HepG2 (cell line): ENCODE measurements at regions not wholly inside any gene's neighbourhood (a gene's known extent, or its start where the extent isn't known, plus 50 kb on each side); places are given as distances from the start of the nearest gene placed in this dataset.
"Not testable (repeated sequence)": the region's sequence is repeated elsewhere in the genome, so short reads cannot be mapped to it uniquely, and the experiment has no call there.

Experiments used
- ATAC-seq: fragments of 200-7000 bp; cut with Tn5 transposase; 3 replicates; pipeline ENCODE4 v1.9.1; 2020; ENCODE audit warnings: mild to moderate bottlenecking, moderate library complexity
- BruUV-seq: library from RNA; stranded (reverse); fragments of 400-500 nt; replicated peaks from 2 replicates; lab custom pipeline; 2021; lab: Mats Ljungman, UMichigan
- CTCF ChIA-PET: fragments of 300-600 bp; formaldehyde crosslinking; extraction: SDS; loops from one replicate; lab custom pipeline; 2021; ENCODE audit warnings: low total read pairs, inconsistent platforms, low intra/inter-chr PET ratio; lab: Yijun Ruan, JAX
- POLR2A ChIA-PET: fragments of 350-600 bp; sonication (Branson Sonifier 250); formaldehyde crosslinking; loops from one replicate; lab custom pipeline; 2020; ENCODE audit warnings: antibody characterized with exemption, inconsistent platforms; lab: Yijun Ruan, JAX
- DNase-seq: peaks from one replicate; pipeline ENCODE4 v3.0.0-alpha.2; 2015; ENCODE audit warnings: low spot score
- FAIRE-seq: peaks from 3 replicates; lab custom pipeline; 2011; peaks lifted over from hg19 to GRCh38; lab: Jason Lieb, UNC
- H2AFZ ChIP-seq: one replicate; pipeline ENCODE4 v1.6.1; 2011; ENCODE audit warnings: low read length, inconsistent platforms
- H3K27ac ChIP-seq: fragments of 300-600 bp; 3 replicates; pipeline ENCODE4 v1.8.0; 2011; ENCODE audit warnings: mixed run types, mild to moderate bottlenecking, mixed read lengths, low read length, inconsistent platforms; ENCODE audit not compliant: insufficient read depth; ENCODE audit errors: extremely low read length
- H3K27me3 ChIP-seq, 2 experiments: fragments of 200-600 bp in 1 of 2; 2 replicates in 1 of 2; 3 replicates in 1 of 2; pipeline versions ENCODE4 v1.6.0 to v1.8.0; 2011; ENCODE audit warnings: low read length in 2 of 2, mild to moderate bottlenecking in 2 of 2, moderate library complexity in 2 of 2, inconsistent platforms in 1 of 2; ENCODE audit not compliant: insufficient read depth in 2 of 2, control insufficient read depth in 1 of 2
- H3K36me3 ChIP-seq, 2 experiments: fragments of 200-600 bp in 1 of 2; replicated peaks in 1 of 2; 2 replicates in 1 of 2; 3 replicates in 1 of 2; pipeline versions ENCODE4 v1.5.1 to v1.8.0; 2011; ENCODE audit warnings: low read length in 2 of 2, inconsistent platforms in 1 of 2; ENCODE audit not compliant: insufficient read depth in 2 of 2, control insufficient read depth in 1 of 2
- H3K4me1 ChIP-seq: 2 replicates; pipeline ENCODE4 v1.5.1; 2012; ENCODE audit warnings: low read length, inconsistent platforms; ENCODE audit not compliant: insufficient read depth
- H3K4me2 ChIP-seq: 2 replicates; pipeline ENCODE4 v1.6.0; 2011; ENCODE audit warnings: low read depth, low read length, inconsistent platforms
- H3K4me3 ChIP-seq, 3 experiments: fragments of 200-600 bp in 1 of 3; sonication (generic), shearing (Covaris generic) in 1 of 3; replicated peaks in 1 of 3; 2 replicates each; pipeline ENCODE4 v1.5.1; 2011 to 2016; ENCODE audit warnings: low read length in 3 of 3, inconsistent platforms in 2 of 3, low read depth in 2 of 3, mild to moderate bottlenecking in 2 of 3, control low read depth in 1 of 3, mixed read lengths in 1 of 3; ENCODE audit not compliant: insufficient read depth in 1 of 3
- H3K79me2 ChIP-seq: one replicate; pipeline ENCODE4 v1.6.1; 2011; ENCODE audit warnings: low read length, inconsistent platforms; ENCODE audit not compliant: insufficient read depth
- H3K9ac ChIP-seq: 2 replicates; pipeline ENCODE4 v1.6.0; 2011; ENCODE audit warnings: mild to moderate bottlenecking, low read depth, low read length, inconsistent platforms; ENCODE audit not compliant: insufficient read depth
- H3K9me3 ChIP-seq: 2 replicates; pipeline ENCODE4 v1.5.1; 2012; ENCODE audit warnings: mild to moderate bottlenecking, low read length
- H4K20me1 ChIP-seq: 2 replicates; pipeline ENCODE4 v1.6.0; 2011; ENCODE audit warnings: inconsistent platforms, mild to moderate bottlenecking, low read length, moderate library complexity; ENCODE audit not compliant: insufficient read depth
- BCL6 ChIP-seq: IDR thresholded peaks from 2 replicates; pipeline ENCODE4 v1.6.1; 2016; ENCODE audit warnings: missing genetic modification reagents, missing compliant biosample characterization
- CEBPG ChIP-seq: IDR thresholded peaks from 2 replicates; pipeline ENCODE4 v1.6.1; 2016
- GATA4 ChIP-seq: sonication (generic); IDR thresholded peaks from 2 replicates; pipeline ENCODE4 v1.6.1; 2016; ENCODE audit warnings: antibody characterized with exemption, low read depth, borderline replicate concordance
- GATAD1 ChIP-seq: IDR thresholded peaks from 2 replicates; pipeline ENCODE4 v1.6.1; 2016; ENCODE audit warnings: missing genetic modification reagents, missing compliant biosample characterization
- KDM1A ChIP-seq: IDR thresholded peaks from 2 replicates; pipeline ENCODE4 v1.6.1; 2016; ENCODE audit warnings: missing compliant biosample characterization
- MED1 ChIP-seq: sonication (generic); formaldehyde crosslinking; IDR thresholded peaks from 2 replicates; pipeline ENCODE4 v1.4.0; 2020; ENCODE audit warnings: missing genetic modification reagents
- NR2F2 ChIP-seq: IDR thresholded peaks from 2 replicates; pipeline ENCODE4 v1.6.1; 2012; ENCODE audit warnings: low read depth, inconsistent platforms, borderline replicate concordance
- POLR2G ChIP-seq: fragments of 200-400 bp; formaldehyde crosslinking; IDR thresholded peaks from 2 replicates; pipeline ENCODE4 v1.6.1; 2018; ENCODE audit warnings: mild to moderate bottlenecking, low read depth, low read length, moderate library complexity
- RFX5 ChIP-seq: IDR thresholded peaks from 2 replicates; pipeline ENCODE4 v1.6.1; 2011; ENCODE audit warnings: low read depth, low read length, improper control_type of control experiment
- SALL1 ChIP-seq: sonication (generic); formaldehyde crosslinking; IDR thresholded peaks from 2 replicates; pipeline ENCODE4 v1.8.0; 2022; ENCODE audit warnings: mild to moderate bottlenecking, missing genetic modification reagents
- U2AF2 ChIP-seq: fragments of 200-400 bp; formaldehyde crosslinking; IDR thresholded peaks from 2 replicates; pipeline ENCODE4 v1.6.1; 2017; ENCODE audit warnings: low read depth, mild to moderate bottlenecking, low read length
- ZFP90 ChIP-seq: sonication (generic); formaldehyde crosslinking; IDR thresholded peaks from 2 replicates; pipeline ENCODE4 v1.8.0; 2022; ENCODE audit warnings: missing genetic modification reagents, mild to moderate bottlenecking, inconsistent platforms, borderline replicate concordance
- ZMAT3 ChIP-seq: sonication (generic); formaldehyde crosslinking; conservative IDR thresholded peaks from 2 replicates; pipeline ENCODE4 v1.7.0; 2021; ENCODE audit warnings: missing genetic modification reagents
- ZNF17 ChIP-seq: sonication (generic); formaldehyde crosslinking; IDR thresholded peaks from 2 replicates; pipeline ENCODE4 v1.5.0; 2020; ENCODE audit warnings: mild to moderate bottlenecking, missing genetic modification reagents
- ZNF550 ChIP-seq: sonication (generic); formaldehyde crosslinking; IDR thresholded peaks from 2 replicates; pipeline ENCODE4 v1.4.0; 2020; ENCODE audit warnings: mild to moderate bottlenecking, missing genetic modification reagents, borderline replicate concordance
- ZNF569 ChIP-seq: sonication (generic); formaldehyde crosslinking; IDR thresholded peaks from 2 replicates; pipeline ENCODE4 v1.5.0; 2020; ENCODE audit warnings: mild to moderate bottlenecking, missing genetic modification reagents, moderate library complexity, borderline replicate concordance
- ZNF577 ChIP-seq: sonication (generic); formaldehyde crosslinking; IDR thresholded peaks from 2 replicates; pipeline ENCODE4 v1.4.0; 2020; ENCODE audit warnings: mild to moderate bottlenecking, low read depth, missing genetic modification reagents, borderline replicate concordance
- ZNF629 ChIP-seq: sonication (generic); formaldehyde crosslinking; conservative IDR thresholded peaks from 2 replicates; pipeline ENCODE4 v1.5.0; 2020; ENCODE audit warnings: missing genetic modification reagents
- ZNF772 ChIP-seq: sonication (generic); formaldehyde crosslinking; IDR thresholded peaks from 2 replicates; pipeline ENCODE4 v1.5.0; 2020; ENCODE audit warnings: mild to moderate bottlenecking, missing genetic modification reagents
- WGBS: methylation state at CpG from one replicate; pipeline ENCODE4 v1.1.6; 2017; ENCODE audit warnings: low lambda C conversion rate; 5-methylcytosine and 5-hydroxymethylcytosine counted together
- in situ Hi-C: cut with HindIII; loops from 2 replicates; pipeline ENCODE4 v1.10.0; 2017; ENCODE audit warnings: low pct_unique_long_range_greater_than_20kb; ENCODE audit not compliant: extremely low pct_ligation_motif_present
- intact Hi-C: fragments of 100-400 bp; cut with micrococcal nuclease; formaldehyde crosslinking; loops from one replicate; pipeline ENCODE4 v1.10.0; 2022; ENCODE audit not compliant: unreplicated experiment
- TF ChIP-seq, protein P1 (sequence below): IDR thresholded peaks from 2 replicates; pipeline ENCODE4 v1.6.1; 2016; ENCODE audit warnings: low read depth, borderline replicate concordance

DNA sequence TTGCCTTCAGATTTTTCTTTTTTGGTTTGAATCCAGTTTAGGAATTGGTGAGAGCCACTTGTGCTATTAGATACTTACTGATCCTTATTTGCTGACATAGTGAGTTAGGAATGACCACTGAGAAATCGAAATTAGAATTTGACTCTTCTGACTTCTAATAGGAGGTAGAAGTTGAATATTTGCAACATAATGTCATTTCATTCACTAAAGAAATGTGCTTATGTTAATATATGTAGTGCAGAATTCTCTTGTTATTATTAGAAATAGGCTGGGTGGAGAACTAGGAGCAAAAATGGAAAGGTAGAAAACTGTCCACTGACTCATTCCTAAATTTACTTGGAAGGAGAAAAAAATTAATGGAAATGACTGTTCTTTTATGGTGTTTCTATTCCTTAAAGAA lies 538.2 kb upstream of the SGO1 start:
- H3K4me2 ChIP-seq: no peak overlapping the region
- H3K27ac ChIP-seq: no peak overlapping the region
- no peak for TF ChIP-seq MED1 (CRISPR knock-in tag)
- TF ChIP-seq RFX5: no peak
- no peak for TF ChIP-seq NR2F2
- no peak for TF ChIP-seq KDM1A (CRISPR knock-in tag)
- TF ChIP-seq ZNF629 (CRISPR knock-in tag): no peak
- TF ChIP-seq GATA4: no peak
- no peak for TF ChIP-seq CEBPG
- no peak for TF ChIP-seq ZNF550
- no peak for TF ChIP-seq ZNF772 (CRISPR knock-in tag)
- TF ChIP-seq GATAD1 (CRISPR knock-in tag): no peak
- TF ChIP-seq SALL1 (CRISPR knock-in tag): no peak
- TF ChIP-seq BCL6 (CRISPR knock-in tag): no peak
- no peak for TF ChIP-seq ZNF17
- no peak for TF ChIP-seq ZMAT3 (CRISPR knock-in tag)
- TF ChIP-seq U2AF2: no peak
- TF ChIP-seq ZNF569 (CRISPR knock-in tag): no peak
- TF ChIP-seq ZFP90 (CRISPR knock-in tag): no peak
- no peak for TF ChIP-seq ZNF577 (CRISPR knock-in tag)
- no peak for TF ChIP-seq POLR2G
- TF ChIP-seq, protein P1, sequence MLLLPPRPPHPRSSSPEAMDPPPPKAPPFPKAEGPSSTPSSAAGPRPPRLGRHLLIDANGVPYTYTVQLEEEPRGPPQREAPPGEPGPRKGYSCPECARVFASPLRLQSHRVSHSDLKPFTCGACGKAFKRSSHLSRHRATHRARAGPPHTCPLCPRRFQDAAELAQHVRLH: no peak
- in situ Hi-C loops: no loop called here
- BruUV-seq: no TSS peak
- ATAC-seq (no peak), FAIRE-seq (no peak), DNase-seq (no peak)
- no peak overlapping the region for H2AFZ ChIP-seq
- H3K27me3 ChIP-seq: no peaks in the 10 kb centered on the region
- CTCF ChIA-PET: no interaction called here
- no peak overlapping the region for H3K9ac ChIP-seq
- peaks cover 90% of the 10 kb centered on the region for H3K9me3 ChIP-seq
- H3K79me2 ChIP-seq: no peaks in the 10 kb centered on the region
- WGBS: 0% methylated on average over 1 of the region's 1 CpG
- intact Hi-C loops: no loop called here
- H3K4me3 ChIP-seq: no peak overlapping the region
- H3K4me1 ChIP-seq: no peaks in the 10 kb centered on the region
- no peaks in the 10 kb centered on the region for H3K36me3 ChIP-seq
- H4K20me1 ChIP-seq: no peaks in the 10 kb centered on the region
- POLR2A ChIA-PET: no interaction called here

DNA sequence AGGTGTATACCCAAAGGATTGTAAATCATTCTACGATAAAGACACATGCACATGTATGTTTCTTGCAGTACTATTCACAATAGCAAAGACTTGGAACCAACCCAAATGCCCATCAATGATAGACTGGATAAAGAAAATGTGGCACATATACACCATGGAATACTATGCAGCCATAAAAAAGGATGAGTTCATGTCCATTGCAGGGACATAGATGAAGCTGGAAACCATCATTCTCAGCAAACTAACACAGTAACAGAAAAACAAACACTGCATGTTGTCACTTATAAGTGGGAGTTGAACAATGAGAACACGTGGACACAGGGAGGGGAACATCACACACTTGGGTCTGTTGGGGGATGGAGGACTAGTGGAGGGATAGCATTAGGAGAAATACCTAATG lies 530.4 kb upstream of the SGO1 start:
- H3K36me3 ChIP-seq, in situ Hi-C loops, H2AFZ ChIP-seq, CTCF ChIA-PET, ATAC-seq, H4K20me1 ChIP-seq, DNase-seq, H3K79me2 ChIP-seq, H3K4me3 ChIP-seq, FAIRE-seq, BruUV-seq, intact Hi-C loops, H3K4me1 ChIP-seq, H3K27ac ChIP-seq, H3K27me3 ChIP-seq, H3K4me2 ChIP-seq, POLR2A ChIA-PET, H3K9ac ChIP-seq: not testable (repeated sequence)
- peaks cover 80% of the 10 kb centered on the region for H3K9me3 ChIP-seq
- WGBS: 38% methylated on average over 2 of the region's 2 CpGs
